ENCODE measurements at regions not wholly inside any gene's neighbourhood (a gene's known extent, or its start where the extent isn't known, plus 50 kb on each side); places are given as distances from the start of the nearest gene placed in this dataset.

GRCh38 chr10:130510755-130511154 is 374.6 kb downstream of the GLRX3 start:
- H3K27me3 ChIP-seq, result no peaks in the 10 kb centered on the region

GRCh38 chr10:130511766-130512165 is 375.6 kb downstream of the GLRX3 start:
- Histone ChIP-seq H3K9me3 (peaks cover 0 to 7% (median 0%) of the 10 kb centered on the region in 4 donors), H3K27ac (no peak overlapping the region), H3K4me1 (no peaks in the 10 kb centered on the region), H3K4me3 (no peak overlapping the region), H3K27me3 (no peaks in the 10 kb centered on the region), H3K36me3 (no peaks in the 10 kb centered on the region)
- 55 to 68% methylated on average over 10 of the region's 10 CpGs for WGBS, 2 donors
- no peak for DNase-seq (ENCODE audit: low spot score in 2 of 2)
- TF ChIP-seq EP300 (IDR thresholded peaks at IDR 0.05), result no peak

More at GRCh38 chr10:130510755-130511154, 374.6 kb downstream of the GLRX3 start:
- no peak for DNase-seq (ENCODE audit: low spot score in 2 of 2)
- H3K36me3 ChIP-seq, result no peaks in the 10 kb centered on the region
- no peak overlapping the region for H3K4me3 ChIP-seq
- H3K27ac ChIP-seq, result no peak overlapping the region
- peaks cover 0 to 7% (median 0%) of the 10 kb centered on the region in 4 donors for H3K9me3 ChIP-seq
- no peaks in the 10 kb centered on the region for H3K4me1 ChIP-seq
- WGBS, 2 donors, result 80 to 84% methylated on average over 9 of the region's 9 CpGs
- no peak for TF ChIP-seq EP300 (IDR thresholded peaks at IDR 0.05)
- no peak for TF ChIP-seq CTCF (IDR thresholded peaks at IDR 0.05)
- no peak for TF ChIP-seq POLR2A (IDR thresholded peaks at IDR 0.05)

- no peaks in the 10 kb centered on the region for H3K27me3 ChIP-seq
- 71 to 83% methylated on average over 1 of the region's 1 CpG for WGBS, 2 donors
- DNase-seq (ENCODE audit: low spot score in 2 of 2), result no peak
Measured at GRCh38 chr10:130512936-130513335, 376.7 kb downstream of the GLRX3 start.

GRCh38 chr10:130513686-130514476 is 377.7 kb downstream of the GLRX3 start:
- H3K27ac ChIP-seq, result no peak overlapping the region
- no peaks in the 10 kb centered on the region for H3K27me3 ChIP-seq
- H3K9me3 ChIP-seq, result peaks cover 0 to 6% (median 0%) of the 10 kb centered on the region in 4 donors
- H3K36me3 ChIP-seq, result no peaks in the 10 kb centered on the region
- DNase-seq (ENCODE audit: low spot score in 2 of 2), result no peak
- H3K4me1 ChIP-seq, result no peaks in the 10 kb centered on the region
- no peak overlapping the region for H3K4me3 ChIP-seq
- TF ChIP-seq CTCF (IDR thresholded peaks at IDR 0.05) (no peak), EP300 (IDR thresholded peaks at IDR 0.05) (no peak), POLR2A (IDR thresholded peaks at IDR 0.05) (no peak)
- WGBS, 2 donors, result 78 to 81% methylated on average over 13 of the region's 13 CpGs

More at GRCh38 chr10:130512936-130513335, 376.7 kb downstream of the GLRX3 start:
- H3K4me1 ChIP-seq, result no peaks in the 10 kb centered on the region
- no peaks in the 10 kb centered on the region for H3K36me3 ChIP-seq
- H3K27ac ChIP-seq, result no peak overlapping the region
- H3K9me3 ChIP-seq, result peaks cover 0 to 7% (median 0%) of the 10 kb centered on the region in 4 donors
- H3K4me3 ChIP-seq, result no peak overlapping the region
- TF ChIP-seq EP300 (IDR thresholded peaks at IDR 0.05), result no peak
- TF ChIP-seq POLR2A (IDR thresholded peaks at IDR 0.05), result no peak
- no peak for TF ChIP-seq CTCF (IDR thresholded peaks at IDR 0.05)

GRCh38 chr10:130515670-130516069 is 379.5 kb downstream of the GLRX3 start:
- DNase-seq (ENCODE audit: low spot score in 2 of 2), result no peak
- no peak overlapping the region for H3K27ac ChIP-seq
- no peaks in the 10 kb centered on the region for H3K4me1 ChIP-seq
- no peaks in the 10 kb centered on the region for H3K27me3 ChIP-seq
- no peak overlapping the region for H3K4me3 ChIP-seq
- peaks cover 0 to 15% (median 0%) of the 10 kb centered on the region in 4 donors for H3K9me3 ChIP-seq
- TF ChIP-seq CTCF (IDR thresholded peaks at IDR 0.05), result no peak
- no peak for TF ChIP-seq POLR2A (IDR thresholded peaks at IDR 0.05)
- no peak for TF ChIP-seq EP300 (IDR thresholded peaks at IDR 0.05)
- no peaks in the 10 kb centered on the region for H3K36me3 ChIP-seq
- 84 to 90% methylated on average over 6 of the region's 6 CpGs for WGBS, 2 donors
